ENCODE measurements at regions not wholly inside any gene's neighbourhood (a gene's known extent, or its start where the extent isn't known, plus 50 kb on each side); places are given as distances from the start of the nearest gene placed in this dataset.

DNA sequence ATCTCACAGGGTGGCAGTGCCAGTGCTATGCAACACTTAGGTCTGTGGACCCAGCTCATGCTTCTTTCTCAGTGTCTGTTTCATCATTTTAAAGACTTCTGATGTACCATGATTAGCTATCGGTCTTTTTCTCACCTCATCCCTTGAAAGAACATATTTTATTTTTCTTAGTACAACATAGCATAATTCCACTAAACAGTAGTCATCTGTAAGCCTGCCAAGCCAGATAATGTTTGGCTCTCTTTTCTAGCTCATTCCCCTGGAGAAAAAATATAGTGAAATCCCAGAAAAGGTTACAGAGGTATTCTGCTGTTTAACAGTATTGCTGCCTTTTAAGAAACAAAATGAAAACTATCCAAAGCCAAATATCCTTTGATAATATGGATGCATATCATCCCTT lies 177.0 kb upstream of the MMS22L start:
- DNase-seq (ENCODE audit: low spot score): no peak
- TF ChIP-seq, protein P1, sequence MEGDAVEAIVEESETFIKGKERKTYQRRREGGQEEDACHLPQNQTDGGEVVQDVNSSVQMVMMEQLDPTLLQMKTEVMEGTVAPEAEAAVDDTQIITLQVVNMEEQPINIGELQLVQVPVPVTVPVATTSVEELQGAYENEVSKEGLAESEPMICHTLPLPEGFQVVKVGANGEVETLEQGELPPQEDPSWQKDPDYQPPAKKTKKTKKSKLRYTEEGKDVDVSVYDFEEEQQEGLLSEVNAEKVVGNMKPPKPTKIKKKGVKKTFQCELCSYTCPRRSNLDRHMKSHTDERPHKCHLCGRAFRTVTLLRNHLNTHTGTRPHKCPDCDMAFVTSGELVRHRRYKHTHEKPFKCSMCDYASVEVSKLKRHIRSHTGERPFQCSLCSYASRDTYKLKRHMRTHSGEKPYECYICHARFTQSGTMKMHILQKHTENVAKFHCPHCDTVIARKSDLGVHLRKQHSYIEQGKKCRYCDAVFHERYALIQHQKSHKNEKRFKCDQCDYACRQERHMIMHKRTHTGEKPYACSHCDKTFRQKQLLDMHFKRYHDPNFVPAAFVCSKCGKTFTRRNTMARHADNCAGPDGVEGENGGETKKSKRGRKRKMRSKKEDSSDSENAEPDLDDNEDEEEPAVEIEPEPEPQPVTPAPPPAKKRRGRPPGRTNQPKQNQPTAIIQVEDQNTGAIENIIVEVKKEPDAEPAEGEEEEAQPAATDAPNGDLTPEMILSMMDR (IDR thresholded peaks at IDR 0.05; ENCODE audit: extremely low read depth, insufficient read depth, missing control alignments): no peak
- in situ Hi-C loops (cut with MboI; ENCODE audit: low pct_unique_long_range_greater_than_20kb, low sequenced_read_pairs, unreplicated experiment): no loop called here

DNA sequence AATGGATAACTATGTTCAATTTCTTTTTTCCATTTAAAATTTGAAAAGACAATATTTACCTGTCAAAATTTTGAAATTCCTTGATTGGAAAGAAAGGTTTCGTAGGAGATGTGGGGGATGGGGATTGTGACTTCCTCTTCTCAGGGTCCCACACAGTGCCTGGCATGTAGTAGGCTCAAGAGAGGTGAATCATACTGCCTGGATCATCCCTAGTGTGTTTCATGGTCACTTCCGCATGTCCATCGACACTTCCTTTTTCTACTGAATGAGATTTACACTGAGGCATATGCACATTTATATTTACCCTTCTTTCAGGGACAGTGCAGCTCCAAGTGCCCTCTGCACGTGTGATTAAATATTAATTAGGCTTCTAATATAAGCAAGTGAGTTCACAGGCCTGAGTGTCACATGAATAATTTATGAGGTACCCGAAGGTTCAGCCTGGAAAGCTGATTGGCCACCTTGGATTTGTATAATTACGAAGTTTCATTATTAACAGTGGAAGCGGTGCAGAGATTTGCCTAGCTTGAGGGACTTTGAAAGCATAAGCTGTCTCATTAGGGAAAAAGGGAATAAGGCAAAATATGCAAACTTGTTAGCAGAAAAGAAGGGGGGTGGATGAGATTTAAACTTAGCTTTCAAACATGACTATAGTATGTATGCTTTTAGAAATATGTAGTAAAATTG lies 177.5 kb upstream of the MMS22L start:
- in situ Hi-C loops (cut with MboI; ENCODE audit: low pct_unique_long_range_greater_than_20kb, low sequenced_read_pairs, unreplicated experiment): no loop called here
- TF ChIP-seq, protein P1 (IDR thresholded peaks at IDR 0.05; ENCODE audit: extremely low read depth, insufficient read depth, missing control alignments): no peak
- no peak for DNase-seq (ENCODE audit: low spot score)

DNA sequence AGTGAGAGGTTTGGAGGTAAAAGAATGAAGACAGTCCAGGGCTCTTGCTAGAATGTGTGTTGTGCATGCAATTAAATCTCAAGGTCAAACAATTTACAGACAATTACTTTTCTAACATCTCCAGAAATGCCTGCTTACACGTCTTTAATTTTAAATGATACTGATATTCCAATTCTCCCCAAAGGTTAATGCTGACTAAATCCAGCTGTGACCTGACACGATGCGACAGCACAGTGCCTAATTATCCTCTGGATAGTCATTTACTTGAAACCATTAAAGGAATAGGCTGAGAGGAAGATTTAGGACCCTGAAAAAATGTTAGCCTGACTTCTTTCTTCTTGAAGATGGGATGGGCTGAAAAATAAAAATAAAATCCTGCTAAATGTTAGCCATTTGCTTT lies 178.2 kb upstream of the MMS22L start:
- in situ Hi-C loops (cut with MboI; ENCODE audit: low pct_unique_long_range_greater_than_20kb, low sequenced_read_pairs, unreplicated experiment): no loop called here
- no peak for DNase-seq (ENCODE audit: low spot score)
- TF ChIP-seq, protein P1 (IDR thresholded peaks at IDR 0.05; ENCODE audit: extremely low read depth, insufficient read depth, missing control alignments): no peak

DNA sequence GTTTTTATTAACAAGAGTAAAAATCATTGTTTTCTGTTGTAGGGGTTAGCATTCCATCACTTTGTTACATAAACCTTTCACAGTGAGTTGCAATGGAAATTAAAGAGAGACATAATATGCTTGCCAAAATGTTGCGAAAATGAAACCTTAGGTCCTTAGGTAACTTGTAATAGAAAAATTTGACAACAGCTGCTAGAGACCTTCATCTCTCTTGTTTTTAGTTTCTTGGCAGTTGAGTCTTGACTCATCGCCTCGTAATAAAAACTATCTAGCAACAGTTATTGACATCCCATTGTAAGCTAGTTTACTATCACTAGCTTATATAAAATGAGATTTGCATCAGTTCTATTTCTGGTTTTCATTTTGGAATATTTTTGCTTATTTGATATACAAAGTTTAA lies 179.0 kb upstream of the MMS22L start:
- in situ Hi-C loops (cut with MboI; ENCODE audit: low pct_unique_long_range_greater_than_20kb, low sequenced_read_pairs, unreplicated experiment): no loop called here
- no peak for DNase-seq (ENCODE audit: low spot score)
- TF ChIP-seq, protein P1 (IDR thresholded peaks at IDR 0.05; ENCODE audit: extremely low read depth, insufficient read depth, missing control alignments): no peak

DNA sequence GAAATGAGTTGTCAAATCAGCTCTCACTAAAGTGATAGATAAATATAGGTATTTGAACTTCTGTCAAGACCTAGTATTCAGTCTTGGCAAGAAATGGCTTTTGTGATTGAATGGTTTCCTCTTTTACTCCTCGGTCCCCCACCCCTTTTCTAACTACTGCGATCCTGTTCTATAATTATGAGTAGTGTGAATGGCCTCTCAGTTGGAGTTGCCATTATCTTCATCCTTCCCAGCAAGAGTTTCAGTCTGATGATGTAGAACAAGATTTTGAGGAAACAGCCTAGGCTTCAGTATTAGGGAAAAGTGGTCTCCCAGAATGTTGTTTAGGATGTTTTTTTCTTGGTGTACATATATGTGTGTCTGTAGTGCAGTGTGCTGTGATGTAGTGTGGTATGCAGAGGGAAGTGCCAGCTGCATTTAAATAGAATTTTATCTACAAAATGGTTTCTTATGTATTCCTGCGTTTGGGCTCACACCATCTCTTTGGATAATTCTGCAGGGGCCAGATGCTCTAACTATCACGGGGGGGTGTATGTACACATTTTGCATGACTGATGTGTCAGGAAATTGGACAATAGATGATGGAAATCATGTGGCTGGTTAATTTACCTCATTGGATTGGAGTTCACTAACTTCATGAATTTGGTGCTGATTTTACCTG lies 180.1 kb upstream of the MMS22L start:
- in situ Hi-C loops (cut with MboI; ENCODE audit: low pct_unique_long_range_greater_than_20kb, low sequenced_read_pairs, unreplicated experiment): no loop called here
- no peak for DNase-seq (ENCODE audit: low spot score)

DNA sequence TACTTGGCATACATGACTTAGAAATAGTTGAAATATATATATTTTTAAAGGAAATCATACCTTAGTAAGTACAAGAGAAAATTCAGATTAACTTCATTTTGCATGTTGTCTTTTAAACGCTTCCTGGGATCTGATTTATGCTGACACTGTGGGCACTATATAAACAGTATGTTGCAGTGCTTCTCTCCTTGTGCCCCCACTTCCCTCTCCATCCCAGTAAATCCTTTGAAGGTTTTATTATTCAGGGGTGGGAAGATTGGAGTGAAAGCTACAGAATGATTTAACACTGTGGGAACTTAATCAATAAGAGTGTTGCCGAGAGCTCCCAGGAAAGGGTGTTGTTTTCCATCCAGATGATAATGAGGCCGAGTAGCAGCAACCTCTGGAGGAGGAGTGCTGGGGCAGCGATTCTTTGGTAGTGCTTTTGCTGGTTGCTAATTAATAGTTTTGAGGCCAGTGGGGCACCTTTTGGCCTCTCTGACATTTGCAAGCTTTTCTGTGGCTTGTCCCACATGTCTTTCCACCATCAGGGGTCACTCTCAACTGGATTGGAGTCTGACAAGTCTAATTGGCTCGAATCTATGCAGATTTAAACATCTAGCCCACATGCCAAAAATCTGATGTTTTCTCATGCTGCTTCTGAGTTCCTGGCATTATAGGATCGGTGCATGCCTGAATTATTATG lies 183.0 kb upstream of the MMS22L start:
- in situ Hi-C loops (cut with MboI; ENCODE audit: low pct_unique_long_range_greater_than_20kb, low sequenced_read_pairs, unreplicated experiment): no loop called here
- TF ChIP-seq, protein P1 (IDR thresholded peaks at IDR 0.05; ENCODE audit: extremely low read depth, insufficient read depth, missing control alignments): no peak
- DNase-seq (ENCODE audit: low spot score): no peak

More for the DNA sequence above, 180.1 kb upstream of the MMS22L start:
- TF ChIP-seq, protein P1 (IDR thresholded peaks at IDR 0.05; ENCODE audit: extremely low read depth, insufficient read depth, missing control alignments): no peak

Data from GM13977 (cell line).